ENCODE measurements at regions not wholly inside any gene's neighbourhood (a gene's known extent, or its start where the extent isn't known, plus 50 kb on each side); places are given as distances from the start of the nearest gene placed in this dataset.

- Histone ChIP-seq H3K27ac (no peak overlapping the region), H3K36me3 (no peaks in the 10 kb centered on the region), H3K9me3 (no peaks in the 10 kb centered on the region), H3K4me1 (no peaks in the 10 kb centered on the region), H3K4me3 (no peak overlapping the region), H3K27me3 (no peaks in the 10 kb centered on the region)
- ATAC-seq: no peak
- TF ChIP-seq POLR2A (IDR thresholded peaks at IDR 0.05) (no peak), EP300 (IDR thresholded peaks at IDR 0.05) (no peak), CTCF (IDR thresholded peaks at IDR 0.05) (no peak)
Measured at GRCh38 chr10:37582237-37582636, 275.2 kb downstream of the ZNF248 start.

- TF ChIP-seq EP300 (IDR thresholded peaks at IDR 0.05) (no peak), CTCF (IDR thresholded peaks at IDR 0.05) (no peak), POLR2AphosphoS5 (IDR thresholded peaks at IDR 0.05) (no peak), POLR2A (IDR thresholded peaks at IDR 0.05) (no peak)
Measured at GRCh38 chr10:37576154-37576553, 281.3 kb downstream of the ZNF248 start.

GRCh38 chr10:37572206-37572605 is 285.2 kb downstream of the ZNF248 start:
- no peaks in the 10 kb centered on the region for H3K36me3 ChIP-seq
- TF ChIP-seq EP300 (IDR thresholded peaks at IDR 0.05) (no peak), POLR2A (IDR thresholded peaks at IDR 0.05) (no peak), POLR2AphosphoS5 (IDR thresholded peaks at IDR 0.05) (no peak), CTCF (IDR thresholded peaks at IDR 0.05) (no peak)
- ATAC-seq: no peak
- H3K4me3 ChIP-seq: no peak overlapping the region
- peaks cover 0 to 11% (median 0%) of the 10 kb centered on the region in 3 donors for H3K9me3 ChIP-seq
- H3K27me3 ChIP-seq: no peaks in the 10 kb centered on the region
- H3K27ac ChIP-seq: no peak overlapping the region
- WGBS, 2 donors (ENCODE audit: low coverage in 1 of 2): 71% methylated on average over 2 of the region's 3 CpGs; no CpG with 5 or more reads in 1 of the 2 donors
- no peaks in the 10 kb centered on the region for H3K4me1 ChIP-seq

More at GRCh38 chr10:37576154-37576553, 281.3 kb downstream of the ZNF248 start:
- no peak for ATAC-seq
- Histone ChIP-seq H3K4me3 (no peak overlapping the region), H3K36me3 (no peaks in the 10 kb centered on the region), H3K4me1 (no peaks in the 10 kb centered on the region), H3K27ac (no peak overlapping the region), H3K27me3 (no peaks in the 10 kb centered on the region), H3K9me3 (peaks cover 0 to 2% (median 0%) of the 10 kb centered on the region in 3 donors)
- 67 to 80% methylated on average over 1 of the region's 1 CpG for WGBS, 2 donors (ENCODE audit: low coverage in 1 of 2)

GRCh38 chr10:37566332-37566731 is 291.1 kb downstream of the ZNF248 start:
- WGBS, 2 donors (ENCODE audit: low coverage in 1 of 2): 69 to 71% methylated on average over 6 of the region's 6 CpGs
- ATAC-seq: no peak
- Histone ChIP-seq H3K36me3 (no peaks in the 10 kb centered on the region), H3K9me3 (peaks cover 0 to 11% (median 0%) of the 10 kb centered on the region in 3 donors), H3K4me3 (no peak overlapping the region), H3K4me1 (no peaks in the 10 kb centered on the region), H3K27me3 (no peaks in the 10 kb centered on the region), H3K27ac (no peak overlapping the region)
- TF ChIP-seq POLR2A (IDR thresholded peaks at IDR 0.05): no peak
- TF ChIP-seq POLR2AphosphoS5 (IDR thresholded peaks at IDR 0.05): no peak
- TF ChIP-seq CTCF (IDR thresholded peaks at IDR 0.05): no peak
- no peak for TF ChIP-seq EP300 (IDR thresholded peaks at IDR 0.05)

- no peak for TF ChIP-seq CTCF (IDR thresholded peaks at IDR 0.05)
- no peak for TF ChIP-seq EP300 (IDR thresholded peaks at IDR 0.05)
- TF ChIP-seq POLR2AphosphoS5 (IDR thresholded peaks at IDR 0.05): no peak
- no peak for TF ChIP-seq POLR2A (IDR thresholded peaks at IDR 0.05)
- Histone ChIP-seq H3K36me3 (no peaks in the 10 kb centered on the region), H3K9me3 (no peaks in the 10 kb centered on the region), H3K27ac (no peak overlapping the region), H3K4me3 (no peak overlapping the region), H3K27me3 (no peaks in the 10 kb centered on the region), H3K4me1 (no peaks in the 10 kb centered on the region)
- no peak for ATAC-seq
- WGBS, 2 donors (ENCODE audit: low coverage in 1 of 2): 63 to 75% methylated on average over 3 of the region's 3 CpGs
Measured at GRCh38 chr10:37563715-37564108, 293.7 kb downstream of the ZNF248 start.
